DOHH2 (cell line): ENCODE measurements at regions not wholly inside any gene's neighbourhood (a gene's known extent, or its start where the extent isn't known, plus 50 kb on each side); places are given as distances from the start of the nearest gene placed in this dataset.

Experiments used
- CTCF ChIP-seq: fragments of 200-600 bp; sonication (generic); IDR thresholded peaks from one replicate; pipeline ENCODE4 v1.5.1; 2014; ENCODE audit warnings: antibody characterized with exemption, mild to moderate bottlenecking, low read depth, low read length; ENCODE audit not compliant: poor library complexity, severe bottlenecking
- EZH2phosphoT487 ChIP-seq: fragments of 200-600 bp; sonication (generic); IDR thresholded peaks from 2 replicates; pipeline ENCODE4 v1.6.1; 2017; ENCODE audit warnings: borderline replicate concordance, mild to moderate bottlenecking, antibody characterized with exemption, low read length, moderate library complexity, mixed read lengths

GRCh38 chr1:87999852-88000251 is 671.2 kb downstream of the LMO4 start:
- TF ChIP-seq EZH2phosphoT487 (no peak), CTCF (no peak)
